Erythroblast (primary cell): ENCODE measurements at regions not wholly inside any gene's neighbourhood (a gene's known extent, or its start where the extent isn't known, plus 50 kb on each side); places are given as distances from the start of the nearest gene placed in this dataset.

Experiments
- GATA1 ChIP-seq: IDR thresholded peaks from 2 replicates; pipeline ENCODE4 v1.6.1; 2011; ENCODE audit warnings: low read depth, mild to moderate bottlenecking, control low read depth, low read length, moderate library complexity
- POLR2A ChIP-seq: IDR thresholded peaks from 2 replicates; pipeline ENCODE4 v1.6.1; 2011; ENCODE audit warnings: mild to moderate bottlenecking, low read length

DNA sequence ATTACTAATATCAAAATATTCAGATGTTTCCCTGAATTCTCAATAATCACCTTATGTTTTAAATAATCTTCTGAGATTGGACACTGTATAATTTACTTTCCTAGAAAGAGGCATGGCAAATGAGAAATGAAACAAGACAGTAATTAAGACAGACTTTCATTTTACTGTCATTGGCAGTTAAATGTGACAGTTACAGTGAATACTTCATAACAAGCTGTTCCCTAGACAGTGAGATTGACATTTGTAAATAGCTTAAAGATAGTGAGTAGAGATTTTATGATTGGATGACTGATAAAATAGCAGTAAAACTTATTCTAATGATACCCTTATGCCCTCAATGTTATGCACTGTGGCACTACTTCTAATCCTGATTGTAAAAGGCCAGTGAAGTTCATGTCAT lies 524.9 kb upstream of the TMEFF2 start:
- TF ChIP-seq POLR2A (no peak), GATA1 (no peak)
